ENCODE measurements at regions not wholly inside any gene's neighbourhood (a gene's known extent, or its start where the extent isn't known, plus 50 kb on each side); places are given as distances from the start of the nearest gene placed in this dataset.

DNA sequence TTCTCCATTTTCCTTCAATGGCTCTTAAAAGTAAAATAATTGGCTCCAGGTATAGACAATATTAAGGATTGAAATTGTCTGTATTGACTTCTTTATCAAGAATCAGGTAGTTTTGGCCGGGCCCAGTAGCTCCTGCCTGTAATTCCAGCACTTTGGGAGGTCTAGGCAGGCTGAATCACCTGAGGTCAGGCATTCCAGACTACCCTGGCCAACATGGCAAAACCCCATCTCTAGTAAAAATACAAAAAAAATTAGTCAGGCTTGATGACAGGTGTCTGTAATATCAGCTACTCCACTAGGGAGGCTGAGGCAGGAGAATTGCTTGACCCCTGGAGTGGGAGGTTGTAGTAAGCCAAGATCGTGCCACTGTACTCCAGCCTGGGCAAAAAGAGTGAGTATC, 1008.5 kb upstream of the EEF2KMT start:
- H3K36me3 ChIP-seq (replicated peaks; ENCODE audit: low read depth, low read length): no peaks in the 10 kb centered on the region
- no peaks in the 10 kb centered on the region for H3K9me3 ChIP-seq (ENCODE audit: insufficient read depth, low read length)
- no peaks in the 10 kb centered on the region for H3K27me3 ChIP-seq (ENCODE audit: low read depth, low read length)
- H3K79me2 ChIP-seq (ENCODE audit: low read length): no peaks in the 10 kb centered on the region
- H3K4me3 ChIP-seq (ENCODE audit: low read length): no peak overlapping the region
- no peaks in the 10 kb centered on the region for H3K4me1 ChIP-seq (ENCODE audit: low read length)
- H3K9ac ChIP-seq (ENCODE audit: low read length): no peak overlapping the region
- no peak overlapping the region for H3K27ac ChIP-seq (ENCODE audit: low read length)
- TF ChIP-seq CTCF (IDR thresholded peaks at IDR 0.05; ENCODE audit: low read depth, low read length) (no peak), EZH2phosphoT487 (IDR thresholded peaks at IDR 0.05; ENCODE audit: low read depth) (no peak)
- no peak overlapping the region for H2AFZ ChIP-seq (ENCODE audit: low read depth, low read length)
- no peaks in the 10 kb centered on the region for H4K20me1 ChIP-seq (ENCODE audit: insufficient read depth, low read length)
- no peak overlapping the region for H3K4me2 ChIP-seq (ENCODE audit: low read length)

DNA sequence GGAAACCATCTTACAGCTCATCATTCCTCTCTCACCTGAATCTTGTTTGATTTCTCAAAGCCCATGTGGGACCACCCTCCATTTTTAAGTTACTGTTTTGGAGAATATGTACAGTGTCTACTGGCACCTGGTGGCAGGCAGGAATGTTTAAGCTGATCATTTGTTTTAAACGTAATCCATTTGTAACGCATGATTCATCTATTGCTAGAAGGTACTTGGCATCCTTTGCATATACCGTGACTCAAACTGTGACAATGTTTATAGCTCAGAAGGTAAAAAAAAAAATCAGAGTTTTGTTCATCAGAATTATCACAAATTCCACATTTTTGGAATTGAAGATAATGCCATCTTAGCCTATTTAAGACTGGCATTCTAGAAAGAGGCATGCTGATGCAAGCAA, 1007.5 kb upstream of the EEF2KMT start:
- TF ChIP-seq EZH2phosphoT487 (IDR thresholded peaks at IDR 0.05; ENCODE audit: low read depth) (no peak), CTCF (IDR thresholded peaks at IDR 0.05; ENCODE audit: low read depth, low read length) (no peak)
- H3K27ac ChIP-seq (ENCODE audit: low read length): no peak overlapping the region
- H3K4me3 ChIP-seq (ENCODE audit: low read length): no peak overlapping the region

DNA sequence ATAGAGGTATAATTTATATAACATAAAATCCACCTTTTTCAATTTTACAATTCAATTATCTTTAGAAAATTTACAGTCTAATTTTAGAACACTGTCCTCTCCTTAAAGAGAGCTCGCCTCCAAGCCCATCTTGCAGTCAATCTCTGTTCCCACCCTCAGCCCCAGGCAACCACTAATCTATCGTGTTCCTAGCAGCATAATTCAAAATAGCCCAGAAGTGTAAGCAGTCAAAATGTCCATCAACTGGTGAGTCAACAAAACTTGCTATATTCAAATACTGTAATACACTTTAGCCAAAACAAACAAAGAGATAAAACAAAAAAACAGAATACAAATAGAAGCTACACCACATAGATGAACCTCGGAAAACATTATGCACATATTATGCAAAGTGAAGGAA, 1006.8 kb upstream of the EEF2KMT start:
- no peaks in the 10 kb centered on the region for H3K79me2 ChIP-seq (ENCODE audit: low read length)
- no peak overlapping the region for H3K9ac ChIP-seq (ENCODE audit: low read length)

More for the DNA sequence above, 1007.5 kb upstream of the EEF2KMT start:
- H3K27me3 ChIP-seq (ENCODE audit: low read depth, low read length): no peaks in the 10 kb centered on the region
- H3K9ac ChIP-seq (ENCODE audit: low read length): no peak overlapping the region
- no peak overlapping the region for H3K4me2 ChIP-seq (ENCODE audit: low read length)
- H2AFZ ChIP-seq (ENCODE audit: low read depth, low read length): no peak overlapping the region
- no peaks in the 10 kb centered on the region for H3K4me1 ChIP-seq (ENCODE audit: low read length)
- no peaks in the 10 kb centered on the region for H4K20me1 ChIP-seq (ENCODE audit: insufficient read depth, low read length)
- H3K79me2 ChIP-seq (ENCODE audit: low read length): no peaks in the 10 kb centered on the region
- no peaks in the 10 kb centered on the region for H3K9me3 ChIP-seq (ENCODE audit: insufficient read depth, low read length)
- H3K36me3 ChIP-seq (replicated peaks; ENCODE audit: low read depth, low read length): no peaks in the 10 kb centered on the region

DNA sequence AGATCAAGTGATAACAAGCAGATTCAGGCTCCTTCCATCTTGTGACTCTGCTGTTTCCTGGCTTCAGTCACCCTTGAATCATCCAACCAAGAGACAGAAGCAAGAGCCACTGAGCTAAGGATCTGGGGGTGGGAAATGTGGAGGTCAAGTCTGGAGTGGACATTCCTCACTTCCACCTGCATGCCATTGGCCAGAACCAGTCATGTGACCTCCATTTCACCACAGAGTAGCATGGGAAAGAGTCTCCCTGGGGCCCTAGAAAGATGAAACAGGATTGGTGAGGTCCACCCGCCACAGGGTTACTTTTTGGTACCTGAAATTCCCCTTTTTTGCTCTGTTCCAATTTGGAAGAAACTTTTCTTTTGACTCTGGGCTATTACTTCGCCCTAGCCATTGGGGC, 1006.0 kb upstream of the EEF2KMT start:
- no peak for TF ChIP-seq CTCF (IDR thresholded peaks at IDR 0.05; ENCODE audit: low read depth, low read length)
- no peak for TF ChIP-seq EZH2phosphoT487 (IDR thresholded peaks at IDR 0.05; ENCODE audit: low read depth)
- Histone ChIP-seq H3K27me3 (ENCODE audit: low read depth, low read length) (no peaks in the 10 kb centered on the region), H3K4me2 (ENCODE audit: low read length) (no peak overlapping the region), H3K4me3 (ENCODE audit: low read length) (no peak overlapping the region), H3K9ac (ENCODE audit: low read length) (no peak overlapping the region), H2AFZ (ENCODE audit: low read depth, low read length) (no peak overlapping the region), H4K20me1 (ENCODE audit: insufficient read depth, low read length) (no peaks in the 10 kb centered on the region), H3K79me2 (ENCODE audit: low read length) (no peaks in the 10 kb centered on the region), H3K36me3 (replicated peaks; ENCODE audit: low read depth, low read length) (no peaks in the 10 kb centered on the region), H3K9me3 (ENCODE audit: insufficient read depth, low read length) (no peaks in the 10 kb centered on the region), H3K27ac (ENCODE audit: low read length) (no peak overlapping the region), H3K4me1 (ENCODE audit: low read length) (no peaks in the 10 kb centered on the region)

More for the DNA sequence above, 1006.8 kb upstream of the EEF2KMT start:
- no peaks in the 10 kb centered on the region for H3K4me1 ChIP-seq (ENCODE audit: low read length)
- H3K9me3 ChIP-seq (ENCODE audit: insufficient read depth, low read length): no peaks in the 10 kb centered on the region
- no peak overlapping the region for H2AFZ ChIP-seq (ENCODE audit: low read depth, low read length)
- no peaks in the 10 kb centered on the region for H3K36me3 ChIP-seq (replicated peaks; ENCODE audit: low read depth, low read length)
- H3K4me3 ChIP-seq (ENCODE audit: low read length): no peak overlapping the region
- no peak overlapping the region for H3K27ac ChIP-seq (ENCODE audit: low read length)
- no peak for TF ChIP-seq CTCF (IDR thresholded peaks at IDR 0.05; ENCODE audit: low read depth, low read length)
- no peak for TF ChIP-seq EZH2phosphoT487 (IDR thresholded peaks at IDR 0.05; ENCODE audit: low read depth)
- no peaks in the 10 kb centered on the region for H4K20me1 ChIP-seq (ENCODE audit: insufficient read depth, low read length)
- no peak overlapping the region for H3K4me2 ChIP-seq (ENCODE audit: low read length)
- H3K27me3 ChIP-seq (ENCODE audit: low read depth, low read length): no peaks in the 10 kb centered on the region
